SU-DHL-6 (cell line): ENCODE measurements at regions not wholly inside any gene's neighbourhood (a gene's known extent, or its start where the extent isn't known, plus 50 kb on each side); places are given as distances from the start of the nearest gene placed in this dataset.

Experiments used
- CTCF ChIP-seq: fragments of 200-600 bp; sonication (generic); IDR thresholded peaks from one replicate; pipeline ENCODE4 v1.5.1; 2017; ENCODE audit warnings: antibody characterized with exemption, mild to moderate bottlenecking, low read length, moderate library complexity; ENCODE audit not compliant: insufficient read depth, poor library complexity, severe bottlenecking
- EZH2phosphoT487 ChIP-seq: fragments of 200-600 bp; sonication (generic), shearing (Covaris generic); conservative IDR thresholded peaks from 2 replicates; pipeline ENCODE4 v1.6.1; 2018; ENCODE audit warnings: mild to moderate bottlenecking, antibody characterized with exemption, low read length, moderate library complexity, mixed read lengths

- TF ChIP-seq CTCF (no peak), EZH2phosphoT487 (no peak)
Measured at GRCh38 chr3:177725165-177725564, 527.9 kb upstream of the TBL1XR1 start.
